ENCODE measurements at regions not wholly inside any gene's neighbourhood (a gene's known extent, or its start where the extent isn't known, plus 50 kb on each side); places are given as distances from the start of the nearest gene placed in this dataset.

GRCh38 chr10:25849988-25850387, 84.0 kb upstream of the MYO3A start:
- intact Hi-C loops (cut with DNase I): no loop called here
- 23 to 26% methylated on average over 4 of the region's 4 CpGs for WGBS, 2 donors
- Histone ChIP-seq H3K27me3 (no peaks in the 10 kb centered on the region), H3K9me3 (no peaks in the 10 kb centered on the region), H3K27ac (no peak overlapping the region), H3K36me3 (no peaks in the 10 kb centered on the region), H3K4me1 (no peaks in the 10 kb centered on the region), H3K4me3 (no peak overlapping the region)
- no peak for DNase-seq
- TF ChIP-seq CTCF (IDR thresholded peaks at IDR 0.05): no peak
- no peak for TF ChIP-seq POLR2AphosphoS5 (IDR thresholded peaks at IDR 0.05)
- no peak for TF ChIP-seq EP300 (IDR thresholded peaks at IDR 0.05)
- no peak for TF ChIP-seq POLR2A (IDR thresholded peaks at IDR 0.05)

- Histone ChIP-seq H3K4me1 (no peaks in the 10 kb centered on the region), H3K36me3 (no peaks in the 10 kb centered on the region), H3K4me3 (no peak overlapping the region), H3K27me3 (no peaks in the 10 kb centered on the region), H3K9me3 (no peaks in the 10 kb centered on the region), H3K27ac (no peak overlapping the region)
- intact Hi-C loops (cut with DNase I): no loop called here
- TF ChIP-seq CTCF (IDR thresholded peaks at IDR 0.05): no peak
- TF ChIP-seq EP300 (IDR thresholded peaks at IDR 0.05): no peak
- no peak for TF ChIP-seq POLR2AphosphoS5 (IDR thresholded peaks at IDR 0.05)
- no peak for TF ChIP-seq POLR2A (IDR thresholded peaks at IDR 0.05)
- no peak for DNase-seq
- WGBS, 2 donors: 65 to 77% methylated on average over 7 of the region's 7 CpGs
Observed at GRCh38 chr10:25851548-25851947, 82.5 kb upstream of the MYO3A start.

GRCh38 chr10:25852364-25852941, 81.6 kb upstream of the MYO3A start:
- TF ChIP-seq POLR2A (IDR thresholded peaks at IDR 0.05) (no peak), POLR2AphosphoS5 (IDR thresholded peaks at IDR 0.05) (no peak), EP300 (IDR thresholded peaks at IDR 0.05) (no peak), CTCF (IDR thresholded peaks at IDR 0.05) (no peak)
- H3K4me1 ChIP-seq: no peaks in the 10 kb centered on the region
- no peak overlapping the region for H3K4me3 ChIP-seq
- WGBS, 2 donors: 77 to 83% methylated on average over 8 of the region's 8 CpGs
- intact Hi-C loops (cut with DNase I): no loop called here
- no peaks in the 10 kb centered on the region for H3K27me3 ChIP-seq
- DNase-seq: no peak
- no peaks in the 10 kb centered on the region for H3K36me3 ChIP-seq
- H3K27ac ChIP-seq: no peak overlapping the region
- H3K9me3 ChIP-seq: no peaks in the 10 kb centered on the region

- no peak overlapping the region for H3K4me3 ChIP-seq
- no peak for DNase-seq
- H3K4me1 ChIP-seq: no peaks in the 10 kb centered on the region
- intact Hi-C loops (cut with DNase I): no loop called here
- TF ChIP-seq POLR2A (IDR thresholded peaks at IDR 0.05) (no peak), POLR2AphosphoS5 (IDR thresholded peaks at IDR 0.05) (no peak), CTCF (IDR thresholded peaks at IDR 0.05) (no peak), EP300 (IDR thresholded peaks at IDR 0.05) (no peak)
- 56 to 77% methylated on average over 3 of the region's 3 CpGs for WGBS, 2 donors
- H3K36me3 ChIP-seq: no peaks in the 10 kb centered on the region
- H3K9me3 ChIP-seq: peaks cover 0 to 1% (median 0%) of the 10 kb centered on the region in 4 donors
- no peaks in the 10 kb centered on the region for H3K27me3 ChIP-seq
- H3K27ac ChIP-seq: no peak overlapping the region
Observed at GRCh38 chr10:25858076-25858475, 76.0 kb upstream of the MYO3A start.

- peaks cover 0 to 5% (median 0%) of the 10 kb centered on the region in 4 donors for H3K9me3 ChIP-seq
- no peak overlapping the region for H3K27ac ChIP-seq
- no peaks in the 10 kb centered on the region for H3K27me3 ChIP-seq
- no peak overlapping the region for H3K4me3 ChIP-seq
- TF ChIP-seq EP300 (IDR thresholded peaks at IDR 0.05) (no peak), CTCF (IDR thresholded peaks at IDR 0.05) (no peak), POLR2A (IDR thresholded peaks at IDR 0.05) (no peak), POLR2AphosphoS5 (IDR thresholded peaks at IDR 0.05) (no peak)
- no peaks in the 10 kb centered on the region for H3K36me3 ChIP-seq
- no peak for DNase-seq
- intact Hi-C loops (cut with DNase I): no loop called here
- H3K4me1 ChIP-seq: no peaks in the 10 kb centered on the region
Observed at GRCh38 chr10:25865267-25865666, 68.8 kb upstream of the MYO3A start.
